HUDEP-2 (cell line): ENCODE measurements at regions not wholly inside any gene's neighbourhood (a gene's known extent, or its start where the extent isn't known, plus 50 kb on each side); places are given as distances from the start of the nearest gene placed in this dataset.
"Not testable (repeated sequence)": the region's sequence is repeated elsewhere in the genome, so short reads cannot be mapped to it uniquely, and the experiment has no call there.

ENCODE experiments used
- DNase-seq, 76 experiments: peaks; one replicate each; lab custom pipeline; 2025; ENCODE audit not compliant: unreplicated experiment in 76 of 76; lab: John Stamatoyannopoulos, UW

GRCh38 chr11:97463891-97464290 is 1074.1 kb downstream of the JRKL start:
- DNase-seq, result no peak

GRCh38 chr11:97471480-97471879 is 1081.7 kb downstream of the JRKL start:
- no peak for DNase-seq

GRCh38 chr11:97487387-97487786 is 1097.6 kb downstream of the JRKL start:
- no peak for DNase-seq

- DNase-seq, result no peak
These were observed 1109.1 kb downstream of the JRKL start for GRCh38 chr11:97498891-97499290.

- DNase-seq, result no peak
These were observed 1112.4 kb downstream of the JRKL start for GRCh38 chr11:97502201-97502600.

GRCh38 chr11:97506076-97506759 is 1116.4 kb downstream of the JRKL start:
- no peak for DNase-seq

- DNase-seq, result no peak
These were observed 1124.6 kb downstream of the JRKL start for GRCh38 chr11:97514446-97514845.

GRCh38 chr11:97516688-97517087 is 1126.9 kb downstream of the JRKL start:
- DNase-seq, result peak in 1 of 76 experiments; percentile 0

GRCh38 chr11:97525273-97525672 is 1135.5 kb downstream of the JRKL start:
- no peak for DNase-seq

- no peak for DNase-seq
These were observed 1147.8 kb downstream of the JRKL start for GRCh38 chr11:97537407-97538150.

GRCh38 chr11:97544431-97544830 is 1154.6 kb downstream of the JRKL start:
- DNase-seq, result no peak

- no peak for DNase-seq
These were observed 1158.5 kb downstream of the JRKL start for GRCh38 chr11:97548280-97548679.

GRCh38 chr11:97557399-97557798 is 1167.6 kb downstream of the JRKL start:
- peak in 3 of 76 experiments; percentile 1 to 7 (median 6) for DNase-seq

GRCh38 chr11:97567801-97568200 is 1178.0 kb downstream of the JRKL start:
- no peak for DNase-seq

GRCh38 chr11:97570636-97571035 is 1180.8 kb downstream of the JRKL start:
- DNase-seq, result no peak

GRCh38 chr11:97573771-97574170 is 1184.0 kb downstream of the JRKL start:
- not testable (repeated sequence) for DNase-seq

- no peak for DNase-seq
These were observed 1185.3 kb downstream of the JRKL start for GRCh38 chr11:97574976-97575665.

GRCh38 chr11:97607291-97608000 is 1217.6 kb downstream of the JRKL start:
- DNase-seq, result no peak

GRCh38 chr11:97610000-97610399 is 1220.2 kb downstream of the JRKL start:
- peak in 8 of 76 experiments; percentile 1 to 15 (median 2) for DNase-seq

- DNase-seq, result no peak
These were observed 1221.0 kb downstream of the JRKL start for GRCh38 chr11:97610854-97611253.

- no peak for DNase-seq
These were observed 1221.5 kb downstream of the JRKL start for GRCh38 chr11:97611345-97611744.
